ENCODE measurements at regions not wholly inside any gene's neighbourhood (a gene's known extent, or its start where the extent isn't known, plus 50 kb on each side); places are given as distances from the start of the nearest gene placed in this dataset.
"Not testable (repeated sequence)": the region's sequence is repeated elsewhere in the genome, so short reads cannot be mapped to it uniquely, and the experiment has no call there.

- no peak for DNase-seq (ENCODE audit: low read depth)
Measured at GRCh38 chr18:10354241-10354811, 100.1 kb upstream of the APCDD1 start.

GRCh38 chr18:10354890-10355289 is 99.5 kb upstream of the APCDD1 start:
- no peak for DNase-seq (ENCODE audit: low read depth)

GRCh38 chr18:10356999-10357398 is 97.4 kb upstream of the APCDD1 start:
- not testable (repeated sequence) for DNase-seq (ENCODE audit: low read depth)

- no peak for DNase-seq (ENCODE audit: low read depth)
Measured at GRCh38 chr18:10361660-10362059, 92.8 kb upstream of the APCDD1 start.

GRCh38 chr18:10365021-10365500 is 89.4 kb upstream of the APCDD1 start:
- DNase-seq (ENCODE audit: low read depth): no peak

GRCh38 chr18:10365901-10366300 is 88.5 kb upstream of the APCDD1 start:
- DNase-seq (ENCODE audit: low read depth): no peak

GRCh38 chr18:10367836-10368235 is 86.6 kb upstream of the APCDD1 start:
- DNase-seq (ENCODE audit: low read depth): no peak

- DNase-seq (ENCODE audit: low read depth): no peak
Measured at GRCh38 chr18:10368456-10369453, 85.7 kb upstream of the APCDD1 start.

- DNase-seq (ENCODE audit: low read depth): no peak
Measured at GRCh38 chr18:10370716-10371115, 83.7 kb upstream of the APCDD1 start.

- no peak for DNase-seq (ENCODE audit: low read depth)
Measured at GRCh38 chr18:10371165-10371564, 83.3 kb upstream of the APCDD1 start.

- DNase-seq (ENCODE audit: low read depth): no peak
Measured at GRCh38 chr18:10374195-10374594, 80.2 kb upstream of the APCDD1 start.

GRCh38 chr18:10374636-10375293 is 79.7 kb upstream of the APCDD1 start:
- DNase-seq (ENCODE audit: low read depth): no peak

- no peak for DNase-seq (ENCODE audit: low read depth)
Measured at GRCh38 chr18:10376731-10377130, 77.7 kb upstream of the APCDD1 start.

- no peak for DNase-seq (ENCODE audit: low read depth)
Measured at GRCh38 chr18:10377956-10378355, 76.5 kb upstream of the APCDD1 start.

GRCh38 chr18:10378688-10379420 is 75.6 kb upstream of the APCDD1 start:
- DNase-seq (ENCODE audit: low read depth): no peak

GRCh38 chr18:10379522-10379921 is 74.9 kb upstream of the APCDD1 start:
- no peak for DNase-seq (ENCODE audit: low read depth)

- no peak for DNase-seq (ENCODE audit: low read depth)
Measured at GRCh38 chr18:10381516-10381915, 72.9 kb upstream of the APCDD1 start.

- DNase-seq (ENCODE audit: low read depth): no peak
Measured at GRCh38 chr18:10381951-10382350, 72.5 kb upstream of the APCDD1 start.

- no peak for DNase-seq (ENCODE audit: low read depth)
Measured at GRCh38 chr18:10386049-10386448, 68.4 kb upstream of the APCDD1 start.

- no peak for DNase-seq (ENCODE audit: low read depth)
Measured at GRCh38 chr18:10386956-10387355, 67.5 kb upstream of the APCDD1 start.

- no peak for DNase-seq (ENCODE audit: low read depth)
Measured at GRCh38 chr18:10387399-10387798, 67.0 kb upstream of the APCDD1 start.

- DNase-seq (ENCODE audit: low read depth): no peak
Measured at GRCh38 chr18:10388373-10388772, 66.1 kb upstream of the APCDD1 start.

Measured in activated T-cell treated with anti-CD3 and anti-CD28 coated beads for 1 hour (primary cell).